Vagina (tissue), 2 donors: ENCODE measurements at regions not wholly inside any gene's neighbourhood (a gene's known extent, or its start where the extent isn't known, plus 50 kb on each side); places are given as distances from the start of the nearest gene placed in this dataset.

ENCODE experiments used
- CTCF ChIP-seq, 3 experiments: fragments of 450-650 bp in 2 of 3; fragments of 200-600 bp in 1 of 3; sonication (generic) in 1 of 3; IDR thresholded peaks; one replicate each; pipeline ENCODE4 v1.5.1; 2017 to 2019; ENCODE audit warnings: antibody characterized with exemption in 3 of 3, mild to moderate bottlenecking in 2 of 3, moderate library complexity in 2 of 3
- POLR2A ChIP-seq, 2 donors: fragments of 450-650 bp; IDR thresholded peaks; one replicate each; pipeline ENCODE4 v1.6.1; 2017; ENCODE audit warnings: antibody characterized with exemption in 2 of 2, mild to moderate bottlenecking in 2 of 2, moderate library complexity in 2 of 2
- POLR2AphosphoS5 ChIP-seq, 2 donors: sonication (generic); formaldehyde crosslinking; IDR thresholded peaks; one replicate each; pipeline ENCODE4 v1.9.0; 2017; ENCODE audit warnings: antibody characterized with exemption in 2 of 2, mild to moderate bottlenecking in 2 of 2, low read depth in 1 of 2; ENCODE audit not compliant: insufficient read depth in 1 of 2

GRCh38 chr3:35484929-35485530, 154.3 kb upstream of the ARPP21 start:
- TF ChIP-seq POLR2AphosphoS5 (IDR thresholded peaks at IDR 0.05; ENCODE audit: insufficient read depth in 1 of 2, low read depth in 1 of 2) = no peak
- TF ChIP-seq CTCF (IDR thresholded peaks at IDR 0.05) = no peak
- TF ChIP-seq POLR2A (IDR thresholded peaks at IDR 0.05) = no peak
